GM19395 (cell line): ENCODE measurements at regions not wholly inside any gene's neighbourhood (a gene's known extent, or its start where the extent isn't known, plus 50 kb on each side); places are given as distances from the start of the nearest gene placed in this dataset.
"Not testable (repeated sequence)": the region's sequence is repeated elsewhere in the genome, so short reads cannot be mapped to it uniquely, and the experiment has no call there.

Experiments used
- ATAC-seq: cut with Tn5 transposase; IDR thresholded peaks from one replicate; pipeline ENCODE4 v1.9.1; 2021; ENCODE audit warnings: mild to moderate bottlenecking, moderate library complexity; ENCODE audit not compliant: unreplicated experiment

DNA sequence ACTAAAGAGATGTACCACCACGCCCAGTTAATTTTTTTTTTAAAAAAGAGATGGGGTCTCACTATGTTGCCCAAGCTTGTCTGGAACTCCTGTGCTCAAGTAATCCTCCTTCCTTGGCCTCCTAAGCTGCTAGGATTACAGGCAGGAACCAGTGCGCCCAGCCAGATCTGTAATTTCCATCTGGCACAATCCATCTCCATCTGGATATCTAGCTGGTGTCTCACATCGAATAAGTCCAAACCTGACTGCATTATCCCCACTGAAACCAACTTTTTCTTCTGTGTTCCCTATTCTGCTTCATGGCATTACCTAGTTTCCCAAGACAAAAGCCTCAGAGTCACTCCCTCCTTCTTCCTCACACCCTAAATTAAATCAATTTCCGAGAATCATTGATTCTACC lies 125.8 kb upstream of the TEX13C start:
- no peak for ATAC-seq

- no peak for ATAC-seq
Measured at GRCh38 chrX:125198546-125198945, 121.1 kb upstream of the TEX13C start.

DNA sequence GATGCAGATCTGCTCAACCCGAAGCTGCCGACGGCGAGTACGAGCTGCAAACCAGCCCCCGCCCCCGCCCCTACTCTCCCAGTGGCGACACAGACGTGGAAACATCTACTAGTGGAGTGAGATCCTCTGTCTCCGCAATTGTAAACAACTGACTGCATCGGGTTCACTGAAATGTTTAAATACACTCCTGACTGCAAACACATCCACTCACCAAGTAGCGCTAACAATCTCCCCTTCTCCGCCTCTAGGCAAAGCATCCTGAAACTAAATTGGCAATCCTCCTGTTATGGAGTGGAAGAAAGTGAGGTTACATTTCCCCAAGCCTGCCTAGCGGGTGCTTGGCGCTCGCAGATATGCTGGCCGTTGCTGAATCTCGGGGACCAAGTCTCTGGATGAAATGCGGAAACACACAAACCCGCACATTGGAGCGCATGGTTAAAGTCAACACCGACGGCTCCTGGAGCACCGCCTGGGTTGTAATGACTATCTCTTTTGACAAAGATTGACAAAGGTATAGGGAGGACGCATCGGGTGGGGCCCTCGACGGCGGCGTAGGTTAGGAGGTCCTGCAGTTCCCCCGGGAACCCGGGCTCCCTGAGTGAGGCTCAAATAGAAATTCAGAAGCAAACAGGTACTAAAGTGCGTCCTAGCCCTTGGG lies 117.0 kb upstream of the TEX13C start:
- no peak for ATAC-seq

- no peak for ATAC-seq
Measured at GRCh38 chrX:125203365-125203736, 116.3 kb upstream of the TEX13C start.

GRCh38 chrX:125203737-125204578 lies 115.7 kb upstream of the TEX13C start:
- ATAC-seq = no peak

DNA sequence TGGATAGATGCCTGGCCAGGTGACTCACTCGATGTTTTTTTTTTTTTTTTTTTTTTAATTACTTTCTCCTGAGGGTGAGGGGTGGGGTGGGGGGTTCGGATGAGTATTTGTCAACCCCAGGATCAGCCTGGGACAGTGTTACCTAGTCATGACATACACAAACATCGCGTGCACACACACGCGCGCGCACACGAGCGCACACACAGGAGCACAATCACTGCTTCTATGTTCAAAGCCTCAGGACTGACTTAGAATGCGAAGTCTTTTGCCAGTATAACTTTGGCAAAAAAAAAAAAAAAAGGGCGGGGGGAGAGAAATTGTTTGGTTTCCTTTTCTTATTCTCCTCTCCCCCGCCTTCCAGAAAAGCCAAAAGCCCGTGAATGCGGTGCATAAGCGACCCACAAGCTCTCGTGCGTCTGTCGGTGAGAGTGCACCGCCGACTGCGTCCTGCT lies 115.0 kb upstream of the TEX13C start:
- ATAC-seq = no peak

DNA sequence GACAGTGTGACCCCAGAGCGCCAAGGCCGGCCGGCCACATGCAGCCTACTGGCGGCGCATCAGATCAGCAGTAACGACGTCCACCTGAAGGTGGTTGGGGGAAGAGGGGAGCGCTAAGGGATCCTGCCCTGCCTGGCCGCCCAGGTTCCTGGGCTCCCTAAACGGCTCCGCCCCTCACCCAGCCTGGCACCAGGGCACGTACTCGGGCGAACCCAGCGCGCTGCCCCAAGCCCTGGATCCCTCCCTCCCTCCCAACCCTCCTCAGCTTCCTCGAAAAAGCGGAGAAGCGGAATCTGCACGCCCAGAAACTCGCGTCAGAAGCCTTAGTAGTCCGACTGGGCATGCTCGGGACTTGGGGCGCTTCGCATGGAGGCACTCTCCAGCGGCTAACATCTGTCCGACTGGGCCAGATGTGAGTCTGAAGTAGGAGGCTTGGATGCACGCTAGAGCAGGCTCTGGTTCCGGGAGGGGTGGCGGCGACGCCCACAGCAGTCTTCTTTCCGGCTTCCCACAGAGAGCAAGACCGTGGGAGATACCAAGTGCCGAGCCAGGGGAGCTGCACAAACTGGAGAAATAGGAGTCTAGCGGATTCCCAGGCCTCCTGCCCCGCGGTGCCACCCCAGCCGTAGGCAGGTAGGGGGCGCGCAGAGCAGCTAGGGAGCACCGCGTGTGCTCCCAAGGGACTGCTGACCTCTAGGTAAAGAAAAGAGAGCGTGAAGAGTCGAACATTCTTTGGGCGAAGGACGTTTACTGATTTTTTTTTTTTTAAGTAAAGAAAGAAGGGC lies 114.3 kb upstream of the TEX13C start:
- ATAC-seq = no peak

GRCh38 chrX:125205918-125206665 lies 113.6 kb upstream of the TEX13C start:
- ATAC-seq = no peak

DNA sequence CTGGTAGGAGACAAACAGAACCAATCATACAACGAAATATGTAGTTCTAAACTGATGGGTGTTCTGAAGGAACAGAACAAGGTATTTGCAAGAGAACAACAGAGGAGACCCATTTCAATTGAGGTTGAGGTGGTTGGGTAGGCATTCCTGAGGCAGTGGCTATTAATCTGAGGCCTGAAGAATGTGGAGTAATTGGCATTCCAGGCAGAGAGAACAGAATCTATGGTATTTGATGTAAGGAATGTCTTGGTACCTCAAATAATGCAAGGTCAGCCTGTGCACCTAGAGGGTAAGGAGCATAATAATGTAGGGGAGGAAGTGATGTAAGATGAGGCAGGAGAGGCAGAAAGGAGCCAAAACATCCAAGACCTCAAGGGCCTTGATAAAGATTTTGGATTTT lies 109.5 kb upstream of the TEX13C start:
- ATAC-seq = no peak

DNA sequence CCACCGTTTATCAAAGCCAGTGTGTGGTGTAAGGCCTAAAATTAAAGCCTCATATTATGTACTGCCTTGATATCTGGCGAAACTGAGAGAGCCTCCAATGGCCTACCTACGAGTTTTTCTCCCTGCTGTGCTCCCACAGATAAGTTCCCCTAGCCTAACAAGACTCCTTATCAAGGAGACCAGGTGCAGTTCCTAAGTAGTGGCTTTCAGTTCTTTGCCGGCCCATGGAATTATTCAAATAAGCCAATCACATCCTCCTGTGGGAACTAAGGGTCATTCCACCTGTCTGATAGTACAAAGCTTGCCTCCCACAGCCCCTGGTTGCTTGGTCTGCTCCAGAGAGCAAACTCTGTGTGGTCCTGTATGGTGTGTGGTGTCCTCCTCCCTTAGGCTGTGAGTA lies 99.8 kb upstream of the TEX13C start:
- ATAC-seq = no peak

GRCh38 chrX:125236955-125237354 lies 82.7 kb upstream of the TEX13C start:
- no peak for ATAC-seq

- ATAC-seq = no peak
Measured at GRCh38 chrX:125248931-125249330, 70.7 kb upstream of the TEX13C start.

GRCh38 chrX:125255759-125256158 lies 63.9 kb upstream of the TEX13C start:
- ATAC-seq = not testable (repeated sequence)

DNA sequence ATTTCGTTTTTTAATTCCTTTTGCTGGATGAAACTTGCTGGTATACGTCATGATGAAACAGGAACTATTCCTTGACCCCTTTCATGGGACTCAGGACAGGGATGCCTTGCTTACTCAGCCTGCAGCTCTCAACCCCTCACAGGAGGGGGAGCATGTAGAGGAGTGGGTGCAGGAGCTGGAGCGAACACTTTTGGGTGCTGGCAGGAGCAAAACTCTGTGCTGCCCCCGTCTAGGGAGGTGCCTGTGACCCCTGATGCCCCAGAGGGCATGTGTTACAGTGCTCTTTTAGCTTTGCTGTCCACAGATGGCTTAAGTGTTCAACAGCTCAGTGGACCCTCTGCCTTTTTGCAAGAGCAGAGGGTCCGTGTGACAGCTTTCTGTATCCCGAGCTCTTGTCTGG lies 56.8 kb upstream of the TEX13C start:
- ATAC-seq = no peak

DNA sequence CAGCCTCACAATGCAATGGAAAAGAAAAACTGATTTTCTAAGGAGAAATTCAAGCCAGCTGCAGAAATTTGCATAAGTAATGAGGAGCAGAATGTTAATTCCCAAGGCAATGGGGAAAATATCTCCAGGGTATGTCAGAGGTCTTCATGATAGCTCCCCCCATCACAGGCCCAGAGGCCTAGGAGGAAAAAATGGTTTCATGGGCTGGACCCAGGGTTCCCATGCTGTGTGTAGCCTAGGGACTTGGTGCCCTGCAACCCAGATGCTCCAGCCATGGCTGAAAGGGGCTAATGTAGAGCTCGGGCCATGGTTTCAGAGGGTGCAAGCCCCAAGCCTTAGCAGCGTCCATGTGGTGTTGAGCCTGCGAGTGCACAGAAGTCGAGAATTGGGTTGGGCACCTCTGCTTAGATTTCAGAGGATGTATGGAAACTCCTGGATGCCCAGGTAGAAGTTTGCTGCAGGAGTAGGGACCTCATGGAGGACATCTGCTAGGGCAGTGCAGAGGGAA lies 53.5 kb upstream of the TEX13C start:
- ATAC-seq = no peak
